ENCODE measurements at regions not wholly inside any gene's neighbourhood (a gene's known extent, or its start where the extent isn't known, plus 50 kb on each side); places are given as distances from the start of the nearest gene placed in this dataset.

DNA sequence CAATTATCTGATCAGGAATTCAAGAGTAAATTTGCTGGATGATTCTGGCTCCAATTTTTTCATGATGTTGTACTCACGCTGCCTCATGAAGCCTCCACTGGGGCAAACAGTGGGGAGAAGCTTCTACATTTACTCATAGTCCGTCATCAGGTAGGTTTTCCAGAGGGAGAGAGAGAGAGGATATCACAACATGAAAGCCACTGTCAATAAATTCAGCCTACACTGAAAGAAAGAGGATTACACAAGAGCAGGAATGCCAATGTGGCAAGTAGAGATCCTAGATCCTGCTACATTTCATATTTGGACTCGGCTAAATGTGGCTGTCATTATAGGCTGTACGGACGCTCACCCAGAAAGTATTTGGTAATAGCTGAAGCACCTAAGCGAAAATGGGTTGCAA, 819.9 kb downstream of the BRINP3 start:
- no peak for TF ChIP-seq POLR2A (IDR thresholded peaks at IDR 0.05)
- TF ChIP-seq CTCF (IDR thresholded peaks at IDR 0.05), result no peak
